ENCODE measurements at regions not wholly inside any gene's neighbourhood (a gene's known extent, or its start where the extent isn't known, plus 50 kb on each side); places are given as distances from the start of the nearest gene placed in this dataset.

- H3K36me3 ChIP-seq (ENCODE audit: control insufficient read depth in 2 of 2, insufficient read depth in 2 of 2, low read length in 1 of 2): no peaks in the 10 kb centered on the region
- H3K4me1 ChIP-seq (ENCODE audit: control insufficient read depth, insufficient read depth, low read length): no peaks in the 10 kb centered on the region
- H3K27ac ChIP-seq (ENCODE audit: control insufficient read depth, insufficient read depth): no peak overlapping the region
- POLR2A ChIA-PET: interaction anchor here (1.1 to 1.3 kb wide), 2 partner anchors 10 to 12 kb away, joined by 3 read pairs; no protein-coding TSS in a partner anchor
- no peaks in the 10 kb centered on the region for H3K79me2 ChIP-seq (ENCODE audit: control insufficient read depth, insufficient read depth, low read length)
- no peak overlapping the region for H2AFZ ChIP-seq (ENCODE audit: control insufficient read depth, low read depth, low read length)
- no peak for FAIRE-seq
- 40% methylated on average over 10 of the region's 10 CpGs for WGBS (ENCODE audit: insufficient coverage, insufficient replicate concordance, low lambda C conversion rate, missing lambda C conversion rate)
- H4K20me1 ChIP-seq (ENCODE audit: control insufficient read depth, insufficient read depth): no peaks in the 10 kb centered on the region
- RAD21 ChIA-PET (ENCODE audit: unreplicated experiment): no interaction called here
- intact Hi-C loops (cut with micrococcal nuclease; ENCODE audit: unreplicated experiment) (no loop called here), in situ Hi-C loops (cut with MboI) (no loop called here)
- no peaks in the 10 kb centered on the region for H3K27me3 ChIP-seq (replicated peaks in 1 of 2; ENCODE audit: control insufficient read depth in 2 of 2, insufficient read depth in 2 of 2, low read length in 1 of 2)
- no peak for DNase-seq (ENCODE audit: low read depth, low spot score)
- TF ChIP-seq MTA2 (IDR thresholded peaks at IDR 0.05; ENCODE audit: low read depth): no peak
- TF ChIP-seq ZSCAN29 (IDR thresholded peaks at IDR 0.05): no peak
- no peak for TF ChIP-seq RELA (IDR thresholded peaks at IDR 0.05; ENCODE audit: borderline replicate concordance, partially characterized antibody)
- TF ChIP-seq NFIC (IDR thresholded peaks at IDR 0.05; ENCODE audit: low read depth, low read length): no peak
- no peak for TF ChIP-seq HDAC6 (IDR thresholded peaks at IDR 0.05; ENCODE audit: unreplicated experiment)
- TF ChIP-seq LARP7 (IDR thresholded peaks at IDR 0.05): no peak
- TF ChIP-seq SUPT20H (IDR thresholded peaks at IDR 0.05; ENCODE audit: borderline replicate concordance, control insufficient read depth, low read depth, low read length): no peak
- TF ChIP-seq SP1 (IDR thresholded peaks at IDR 0.05; ENCODE audit: low read depth, low read length): no peak
- no peak for TF ChIP-seq SREBF2 (IDR thresholded peaks at IDR 0.05; ENCODE audit: low read length)
- TF ChIP-seq SMARCA5 (IDR thresholded peaks at IDR 0.05): no peak
- no peak for TF ChIP-seq FOXK2 (IDR thresholded peaks at IDR 0.05)
- no peak for TF ChIP-seq MXI1 (IDR thresholded peaks at IDR 0.05; ENCODE audit: low read depth, low read length)
- no peak for TF ChIP-seq ZNF24 (IDR thresholded peaks at IDR 0.05)
- TF ChIP-seq POLR2AphosphoS2 (IDR thresholded peaks at IDR 0.05; ENCODE audit: low read depth, low read length): no peak
- TF ChIP-seq ZBTB33 (IDR thresholded peaks at IDR 0.05): no peak
- SMC1A ChIA-PET (ENCODE audit: uncharacterized antibody, unreplicated experiment): interaction anchor here (1.1 kb wide), 1 partner anchor 8 kb away, joined by 3 read pairs; no protein-coding TSS in a partner anchor
- H3K9ac ChIP-seq (ENCODE audit: control insufficient read depth, insufficient read depth, low read length): no peak overlapping the region
- ATAC-seq: no peak
- CTCF ChIA-PET: no interaction called here
- no TSS peak for BruUV-seq (replicated peaks)
- no peak overlapping the region for H3K4me3 ChIP-seq
- no peak overlapping the region for H3K4me2 ChIP-seq (ENCODE audit: control insufficient read depth, insufficient read depth)
- H3K9me3 ChIP-seq (replicated peaks; ENCODE audit: control insufficient read depth, insufficient read depth, low read length): no peaks in the 10 kb centered on the region; the same call in 2 of the 3 replicates
These were observed 85.6 kb downstream of the MRPL14 start for GRCh38 chr6:44041461-44042260.
